HepG2 (cell line): ENCODE measurements at regions not wholly inside any gene's neighbourhood (a gene's known extent, or its start where the extent isn't known, plus 50 kb on each side); places are given as distances from the start of the nearest gene placed in this dataset.

Experiments
- ATAC-seq: fragments of 200-7000 bp; cut with Tn5 transposase; 3 replicates; pipeline ENCODE4 v1.9.1; 2020; ENCODE audit warnings: mild to moderate bottlenecking, moderate library complexity
- BruUV-seq: library from RNA; stranded (reverse); fragments of 400-500 nt; replicated peaks from 2 replicates; lab custom pipeline; 2021; lab: Mats Ljungman, UMichigan
- CTCF ChIA-PET: fragments of 300-600 bp; formaldehyde crosslinking; extraction: SDS; loops from one replicate; lab custom pipeline; 2021; ENCODE audit warnings: low total read pairs, inconsistent platforms, low intra/inter-chr PET ratio; lab: Yijun Ruan, JAX
- POLR2A ChIA-PET: fragments of 350-600 bp; sonication (Branson Sonifier 250); formaldehyde crosslinking; loops from one replicate; lab custom pipeline; 2020; ENCODE audit warnings: antibody characterized with exemption, inconsistent platforms; lab: Yijun Ruan, JAX
- DNase-seq: peaks from one replicate; pipeline ENCODE4 v3.0.0-alpha.2; 2015; ENCODE audit warnings: low spot score
- FAIRE-seq: peaks from 3 replicates; lab custom pipeline; 2011; peaks lifted over from hg19 to GRCh38; lab: Jason Lieb, UNC
- H2AFZ ChIP-seq: one replicate; pipeline ENCODE4 v1.6.1; 2011; ENCODE audit warnings: low read length, inconsistent platforms
- H3K27ac ChIP-seq: fragments of 300-600 bp; 3 replicates; pipeline ENCODE4 v1.8.0; 2011; ENCODE audit warnings: mixed run types, mild to moderate bottlenecking, mixed read lengths, low read length, inconsistent platforms; ENCODE audit not compliant: insufficient read depth; ENCODE audit errors: extremely low read length
- H3K27me3 ChIP-seq, 2 experiments: fragments of 200-600 bp in 1 of 2; 2 replicates in 1 of 2; 3 replicates in 1 of 2; pipeline versions ENCODE4 v1.6.0 to v1.8.0; 2011; ENCODE audit warnings: low read length in 2 of 2, mild to moderate bottlenecking in 2 of 2, moderate library complexity in 2 of 2, inconsistent platforms in 1 of 2; ENCODE audit not compliant: insufficient read depth in 2 of 2, control insufficient read depth in 1 of 2
- H3K36me3 ChIP-seq, 2 experiments: fragments of 200-600 bp in 1 of 2; replicated peaks in 1 of 2; 2 replicates in 1 of 2; 3 replicates in 1 of 2; pipeline versions ENCODE4 v1.5.1 to v1.8.0; 2011; ENCODE audit warnings: low read length in 2 of 2, inconsistent platforms in 1 of 2; ENCODE audit not compliant: insufficient read depth in 2 of 2, control insufficient read depth in 1 of 2
- H3K4me1 ChIP-seq: 2 replicates; pipeline ENCODE4 v1.5.1; 2012; ENCODE audit warnings: low read length, inconsistent platforms; ENCODE audit not compliant: insufficient read depth
- H3K4me2 ChIP-seq: 2 replicates; pipeline ENCODE4 v1.6.0; 2011; ENCODE audit warnings: low read depth, low read length, inconsistent platforms
- H3K4me3 ChIP-seq, 3 experiments: fragments of 200-600 bp in 1 of 3; sonication (generic), shearing (Covaris generic) in 1 of 3; replicated peaks in 1 of 3; 2 replicates each; pipeline ENCODE4 v1.5.1; 2011 to 2016; ENCODE audit warnings: low read length in 3 of 3, inconsistent platforms in 2 of 3, low read depth in 2 of 3, mild to moderate bottlenecking in 2 of 3, control low read depth in 1 of 3, mixed read lengths in 1 of 3; ENCODE audit not compliant: insufficient read depth in 1 of 3
- H3K79me2 ChIP-seq: one replicate; pipeline ENCODE4 v1.6.1; 2011; ENCODE audit warnings: low read length, inconsistent platforms; ENCODE audit not compliant: insufficient read depth
- H3K9ac ChIP-seq: 2 replicates; pipeline ENCODE4 v1.6.0; 2011; ENCODE audit warnings: mild to moderate bottlenecking, low read depth, low read length, inconsistent platforms; ENCODE audit not compliant: insufficient read depth
- H3K9me3 ChIP-seq: 2 replicates; pipeline ENCODE4 v1.5.1; 2012; ENCODE audit warnings: mild to moderate bottlenecking, low read length
- H4K20me1 ChIP-seq: 2 replicates; pipeline ENCODE4 v1.6.0; 2011; ENCODE audit warnings: inconsistent platforms, mild to moderate bottlenecking, low read length, moderate library complexity; ENCODE audit not compliant: insufficient read depth
- RARA ChIP-seq: IDR thresholded peaks from 2 replicates; pipeline ENCODE4 v1.6.1; 2016; ENCODE audit warnings: missing genetic modification reagents, missing compliant biosample characterization
- TBX2 ChIP-seq: sonication (generic); formaldehyde crosslinking; IDR thresholded peaks from 2 replicates; pipeline ENCODE4 v1.5.0; 2020; ENCODE audit warnings: missing genetic modification reagents, mild to moderate bottlenecking, borderline replicate concordance
- ZNF530 ChIP-seq: sonication (generic); formaldehyde crosslinking; IDR thresholded peaks from 2 replicates; pipeline ENCODE4 v1.5.0; 2020; ENCODE audit warnings: low read depth, mild to moderate bottlenecking, missing genetic modification reagents
- WGBS: methylation state at CpG from one replicate; pipeline ENCODE4 v1.1.6; 2017; ENCODE audit warnings: low lambda C conversion rate; 5-methylcytosine and 5-hydroxymethylcytosine counted together
- in situ Hi-C: cut with HindIII; loops from 2 replicates; pipeline ENCODE4 v1.10.0; 2017; ENCODE audit warnings: low pct_unique_long_range_greater_than_20kb; ENCODE audit not compliant: extremely low pct_ligation_motif_present
- intact Hi-C: fragments of 100-400 bp; cut with micrococcal nuclease; formaldehyde crosslinking; loops from one replicate; pipeline ENCODE4 v1.10.0; 2022; ENCODE audit not compliant: unreplicated experiment
- TF ChIP-seq, protein P1 (sequence below): sonication (generic); formaldehyde crosslinking; IDR thresholded peaks from 2 replicates; pipeline ENCODE4 v1.5.1; 2020; ENCODE audit warnings: mild to moderate bottlenecking, missing genetic modification reagents, borderline replicate concordance
- TF ChIP-seq, protein P2 (sequence below): IDR thresholded peaks from 2 replicates; pipeline ENCODE4 v1.6.1; 2016; ENCODE audit warnings: mild to moderate bottlenecking

DNA sequence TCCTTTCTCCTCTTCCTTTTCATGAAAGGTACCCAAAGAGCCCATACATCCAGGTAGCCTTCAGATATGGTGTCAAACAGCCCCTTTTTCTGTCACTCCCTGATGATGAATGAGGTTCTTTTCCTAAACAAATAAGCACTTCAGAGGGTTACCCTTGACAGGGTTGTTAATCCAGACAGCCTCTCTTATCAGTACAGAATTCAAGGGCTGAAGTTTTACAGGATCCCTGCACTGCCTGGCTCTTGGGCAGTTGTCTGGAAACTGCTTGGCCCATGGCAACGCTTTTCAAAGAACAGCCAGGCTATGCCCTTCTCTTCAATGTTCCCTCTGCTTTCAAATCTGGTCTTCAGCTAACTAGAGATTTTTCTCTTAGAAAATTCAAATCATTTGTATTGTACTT, 352.6 kb upstream of the FAM241A start (continued):
- TF ChIP-seq, protein P1, sequence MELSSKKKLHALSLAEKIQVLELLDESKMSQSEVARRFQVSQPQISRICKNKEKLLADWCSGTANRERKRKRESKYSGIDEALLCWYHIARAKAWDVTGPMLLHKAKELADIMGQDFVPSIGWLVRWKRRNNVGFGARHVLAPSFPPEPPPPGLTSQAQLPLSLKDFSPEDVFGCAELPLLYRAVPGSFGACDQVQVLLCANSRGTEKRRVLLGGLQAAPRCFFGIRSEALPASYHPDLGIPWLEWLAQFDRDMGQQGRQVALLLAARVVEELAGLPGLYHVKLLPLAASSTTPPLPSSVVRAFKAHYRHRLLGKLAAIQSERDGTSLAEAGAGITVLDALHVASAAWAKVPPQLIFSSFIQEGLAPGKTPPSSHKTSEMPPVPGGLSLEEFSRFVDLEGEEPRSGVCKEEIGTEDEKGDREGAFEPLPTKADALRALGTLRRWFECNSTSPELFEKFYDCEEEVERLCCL (CRISPR knock-in tag): no peak
- TF ChIP-seq, all 625 proteins: peak for 0

DNA sequence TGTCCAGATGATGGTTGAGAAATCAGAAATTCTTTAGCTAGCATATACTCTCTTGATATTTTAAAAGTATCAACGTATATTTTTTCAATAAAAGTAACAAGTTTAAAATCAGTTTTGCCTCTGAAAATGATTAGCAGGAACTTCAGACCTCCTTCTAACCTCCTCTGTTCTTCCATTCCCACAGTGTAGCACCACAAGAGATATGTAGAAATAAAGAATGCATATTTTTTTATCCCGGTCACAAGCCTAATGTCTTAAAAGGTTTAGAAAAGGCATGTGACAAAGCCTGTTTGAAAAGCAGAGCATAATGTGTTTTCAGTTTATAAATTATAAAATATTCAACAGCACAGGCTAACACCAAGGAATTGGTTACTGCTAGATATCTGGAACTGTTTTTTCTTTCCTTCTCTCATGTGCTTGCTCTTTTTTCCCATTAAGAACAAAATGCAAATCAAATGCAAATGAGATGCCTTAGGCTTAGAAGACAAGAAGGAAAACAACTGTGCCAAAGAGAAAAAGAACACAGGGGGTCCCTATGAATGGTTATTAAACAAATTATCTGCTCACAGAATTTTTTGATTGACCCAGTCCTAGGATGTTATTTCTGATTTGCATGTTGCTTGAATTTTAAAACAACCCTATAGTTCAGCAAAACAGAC, 351.7 kb upstream of the FAM241A start:
- ChIA-PET CTCF (no interaction called here), POLR2A (no interaction called here)
- intact Hi-C loops (no loop called here), in situ Hi-C loops (no loop called here)
- Histone ChIP-seq H3K27me3 (no peaks in the 10 kb centered on the region), H3K79me2 (no peaks in the 10 kb centered on the region), H3K4me3 (no peak overlapping the region), H3K9me3 (no peaks in the 10 kb centered on the region), H3K4me2 (no peak overlapping the region), H3K27ac (no peak overlapping the region), H2AFZ (no peak overlapping the region), H3K36me3 (no peaks in the 10 kb centered on the region), H3K4me1 (no peaks in the 10 kb centered on the region), H4K20me1 (no peaks in the 10 kb centered on the region), H3K9ac (no peak overlapping the region)
- FAIRE-seq (no peak), ATAC-seq (no peak), DNase-seq (no peak)
- 4% methylated on average over 2 of the region's 2 CpGs for WGBS
- BruUV-seq: no TSS peak
- TF ChIP-seq, protein P2, sequence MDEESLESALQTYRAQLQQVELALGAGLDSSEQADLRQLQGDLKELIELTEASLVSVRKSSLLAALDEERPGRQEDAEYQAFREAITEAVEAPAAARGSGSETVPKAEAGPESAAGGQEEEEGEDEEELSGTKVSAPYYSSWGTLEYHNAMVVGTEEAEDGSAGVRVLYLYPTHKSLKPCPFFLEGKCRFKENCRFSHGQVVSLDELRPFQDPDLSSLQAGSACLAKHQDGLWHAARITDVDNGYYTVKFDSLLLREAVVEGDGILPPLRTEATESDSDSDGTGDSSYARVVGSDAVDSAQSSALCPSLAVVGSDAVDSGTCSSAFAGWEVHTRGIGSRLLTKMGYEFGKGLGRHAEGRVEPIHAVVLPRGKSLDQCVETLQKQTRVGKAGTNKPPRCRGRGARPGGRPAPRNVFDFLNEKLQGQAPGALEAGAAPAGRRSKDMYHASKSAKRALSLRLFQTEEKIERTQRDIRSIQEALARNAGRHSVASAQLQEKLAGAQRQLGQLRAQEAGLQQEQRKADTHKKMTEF (CRISPR knock-in tag): no peak
- TF ChIP-seq ZNF530 (CRISPR knock-in tag) (no peak), RARA (CRISPR knock-in tag) (no peak), TBX2 (no peak)
